ENCODE measurements at regions not wholly inside any gene's neighbourhood (a gene's known extent, or its start where the extent isn't known, plus 50 kb on each side); places are given as distances from the start of the nearest gene placed in this dataset.

DNA sequence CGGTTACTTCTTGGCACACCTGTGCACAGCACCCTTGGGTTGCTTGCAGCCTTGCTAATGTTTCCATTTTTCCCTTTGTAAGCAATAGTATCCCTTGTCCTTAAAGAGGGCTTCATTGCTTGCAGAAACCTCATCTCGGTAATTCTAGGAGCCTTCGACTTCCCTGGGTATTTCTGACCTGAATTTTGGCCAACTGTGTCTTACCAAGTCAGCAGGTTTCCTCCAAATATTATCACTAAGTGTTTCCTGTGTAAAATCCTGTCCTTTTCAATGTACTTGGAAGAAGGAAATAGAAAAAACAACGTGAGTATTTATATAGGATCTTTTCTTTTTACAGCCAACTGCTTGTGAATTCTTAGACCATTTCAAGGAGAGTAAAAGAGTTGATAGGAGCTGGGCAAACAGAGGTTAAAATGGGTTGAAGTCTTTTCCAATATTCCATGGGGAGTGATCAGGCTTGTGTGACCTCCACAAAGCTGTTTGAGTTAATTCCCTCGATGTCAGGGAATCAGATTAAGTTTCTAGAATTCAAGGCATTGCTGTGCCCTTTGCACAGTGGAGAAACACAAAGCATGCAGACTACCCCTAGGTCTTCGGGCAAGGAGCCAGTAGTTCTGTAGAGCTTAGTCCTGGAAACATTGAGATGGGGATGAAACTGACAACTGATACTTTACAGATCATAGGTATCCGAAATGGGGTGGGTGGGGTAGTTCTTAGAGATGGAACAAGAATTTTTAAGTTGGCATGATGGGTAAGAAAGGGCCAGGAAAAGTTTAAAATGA, 209.9 kb downstream of the CPE start:
- Histone ChIP-seq H3K4me1 (ENCODE audit: control insufficient read depth, insufficient read depth, low read length) (no peaks in the 10 kb centered on the region), H3K9me3 (ENCODE audit: control insufficient read depth, insufficient read depth, low read depth, low read length) (no peaks in the 10 kb centered on the region), H3K27me3 (ENCODE audit: control insufficient read depth, insufficient read depth, low read length) (no peaks in the 10 kb centered on the region), H3K36me3 (ENCODE audit: control insufficient read depth, insufficient read depth, low read length) (no peaks in the 10 kb centered on the region), H3K4me3 (ENCODE audit: low read depth in 2 of 2, low read length in 2 of 2) (no peak overlapping the region), H3K27ac (ENCODE audit: low read length) (no peak overlapping the region)
- ATAC-seq (no peak), DNase-seq (ENCODE audit: low read depth, low spot score) (no peak)
- intact Hi-C loops (cut with micrococcal nuclease; ENCODE audit: unreplicated experiment): no loop called here
- POLR2A ChIA-PET: no interaction called here
- CTCF ChIA-PET: no interaction called here
- no TSS peak for BruUV-seq (replicated peaks)
- in situ Hi-C loops (cut with HindIII; ENCODE audit: low pct_unique_long_range_greater_than_20kb, low sequenced_read_pairs): no loop called here
- TF ChIP-seq CTCF (IDR thresholded peaks at IDR 0.05) (no peak), SIN3A (IDR thresholded peaks at IDR 0.05; ENCODE audit: borderline replicate concordance, insufficient read depth, low read depth, low read length) (no peak), POLR2AphosphoS5 (IDR thresholded peaks at IDR 0.05; ENCODE audit: low read depth, low read length) (no peak), TCF7L2 (IDR thresholded peaks at IDR 0.05; ENCODE audit: low read depth, low read length) (no peak)
- TF ChIP-seq, protein P1, sequence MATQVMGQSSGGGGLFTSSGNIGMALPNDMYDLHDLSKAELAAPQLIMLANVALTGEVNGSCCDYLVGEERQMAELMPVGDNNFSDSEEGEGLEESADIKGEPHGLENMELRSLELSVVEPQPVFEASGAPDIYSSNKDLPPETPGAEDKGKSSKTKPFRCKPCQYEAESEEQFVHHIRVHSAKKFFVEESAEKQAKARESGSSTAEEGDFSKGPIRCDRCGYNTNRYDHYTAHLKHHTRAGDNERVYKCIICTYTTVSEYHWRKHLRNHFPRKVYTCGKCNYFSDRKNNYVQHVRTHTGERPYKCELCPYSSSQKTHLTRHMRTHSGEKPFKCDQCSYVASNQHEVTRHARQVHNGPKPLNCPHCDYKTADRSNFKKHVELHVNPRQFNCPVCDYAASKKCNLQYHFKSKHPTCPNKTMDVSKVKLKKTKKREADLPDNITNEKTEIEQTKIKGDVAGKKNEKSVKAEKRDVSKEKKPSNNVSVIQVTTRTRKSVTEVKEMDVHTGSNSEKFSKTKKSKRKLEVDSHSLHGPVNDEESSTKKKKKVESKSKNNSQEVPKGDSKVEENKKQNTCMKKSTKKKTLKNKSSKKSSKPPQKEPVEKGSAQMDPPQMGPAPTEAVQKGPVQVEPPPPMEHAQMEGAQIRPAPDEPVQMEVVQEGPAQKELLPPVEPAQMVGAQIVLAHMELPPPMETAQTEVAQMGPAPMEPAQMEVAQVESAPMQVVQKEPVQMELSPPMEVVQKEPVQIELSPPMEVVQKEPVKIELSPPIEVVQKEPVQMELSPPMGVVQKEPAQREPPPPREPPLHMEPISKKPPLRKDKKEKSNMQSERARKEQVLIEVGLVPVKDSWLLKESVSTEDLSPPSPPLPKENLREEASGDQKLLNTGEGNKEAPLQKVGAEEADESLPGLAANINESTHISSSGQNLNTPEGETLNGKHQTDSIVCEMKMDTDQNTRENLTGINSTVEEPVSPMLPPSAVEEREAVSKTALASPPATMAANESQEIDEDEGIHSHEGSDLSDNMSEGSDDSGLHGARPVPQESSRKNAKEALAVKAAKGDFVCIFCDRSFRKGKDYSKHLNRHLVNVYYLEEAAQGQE (IDR thresholded peaks at IDR 0.05; ENCODE audit: insufficient read depth in 1 of 2, low read depth in 2 of 2, low read length in 1 of 2): no peak

GRCh38 chr4:165592386-165592785, 213.6 kb downstream of the CPE start:
- in situ Hi-C loops (cut with HindIII; ENCODE audit: low pct_unique_long_range_greater_than_20kb, low sequenced_read_pairs): no loop called here
- no peak for ATAC-seq
- intact Hi-C loops (cut with micrococcal nuclease; ENCODE audit: unreplicated experiment): no loop called here
- Histone ChIP-seq H3K4me3 (ENCODE audit: low read depth in 2 of 2, low read length in 2 of 2) (no peak overlapping the region), H3K9me3 (ENCODE audit: control insufficient read depth, insufficient read depth, low read depth, low read length) (no peaks in the 10 kb centered on the region), H3K27me3 (ENCODE audit: control insufficient read depth, insufficient read depth, low read length) (no peaks in the 10 kb centered on the region), H3K27ac (ENCODE audit: low read length) (no peak overlapping the region), H3K4me1 (ENCODE audit: control insufficient read depth, insufficient read depth, low read length) (no peaks in the 10 kb centered on the region), H3K36me3 (ENCODE audit: control insufficient read depth, insufficient read depth, low read length) (no peaks in the 10 kb centered on the region)
- POLR2A ChIA-PET: no interaction called here
- no peak for TF ChIP-seq TCF7L2 (IDR thresholded peaks at IDR 0.05; ENCODE audit: low read depth, low read length)
- TF ChIP-seq CTCF (IDR thresholded peaks at IDR 0.05): no peak
- TF ChIP-seq, protein P1 (IDR thresholded peaks at IDR 0.05; ENCODE audit: insufficient read depth in 1 of 2, low read depth in 2 of 2, low read length in 1 of 2): no peak
- no peak for TF ChIP-seq POLR2AphosphoS5 (IDR thresholded peaks at IDR 0.05; ENCODE audit: low read depth, low read length)
- no peak for TF ChIP-seq SIN3A (IDR thresholded peaks at IDR 0.05; ENCODE audit: borderline replicate concordance, insufficient read depth, low read depth, low read length)
- CTCF ChIA-PET: no interaction called here
- no peak for DNase-seq (ENCODE audit: low read depth, low spot score)
- no TSS peak for BruUV-seq (replicated peaks)
